Prostate gland (tissue), 2 donors: ENCODE measurements at regions not wholly inside any gene's neighbourhood (a gene's known extent, or its start where the extent isn't known, plus 50 kb on each side); places are given as distances from the start of the nearest gene placed in this dataset.

ENCODE experiments used
- DNase-seq: peaks from one replicate; pipeline ENCODE4 v3.0.0-alpha.2; 2019; ENCODE audit warnings: low spot score
- H3K27ac ChIP-seq, 2 donors: fragments of 200-600 bp; sonication (generic); 2 replicates each; pipeline ENCODE4 v1.5.1; 2017 to 2019
- H3K27me3 ChIP-seq: fragments of 200-600 bp; sonication (generic); replicated peaks from 2 replicates; pipeline ENCODE4 v1.5.1; 2019; ENCODE audit not compliant: insufficient read depth
- H3K36me3 ChIP-seq, 2 donors: fragments of 200-600 bp; sonication (generic); 1 replicate in 1 of 2; 2 replicates in 1 of 2; pipeline versions ENCODE4 v1.5.1 to v1.8.1; 2017 to 2019
- H3K4me1 ChIP-seq: fragments of 200-600 bp; sonication (generic); replicated peaks from 2 replicates; pipeline ENCODE4 v1.5.1; 2019
- H3K4me3 ChIP-seq, 2 donors: fragments of 200-600 bp; sonication (generic); 2 replicates each; pipeline ENCODE4 v1.5.1; 2017 to 2019
- H3K9me3 ChIP-seq: fragments of 200-600 bp; sonication (generic); 2 replicates; pipeline ENCODE4 v1.5.1; 2017
- CTCF ChIP-seq, 4 experiments: fragments of 200-600 bp in 2 of 4; fragments of 450-650 bp in 2 of 4; sonication (generic) in 2 of 4; IDR thresholded peaks; 1 replicate in 3 of 4; 2 replicates in 1 of 4; pipeline ENCODE4 v1.5.1; 2016 to 2019; ENCODE audit warnings: antibody characterized with exemption in 4 of 4, mild to moderate bottlenecking in 2 of 4, moderate library complexity in 2 of 4
- POLR2A ChIP-seq: fragments of 450-650 bp; IDR thresholded peaks from one replicate; pipeline ENCODE4 v1.6.1; 2016; ENCODE audit warnings: antibody characterized with exemption, mild to moderate bottlenecking
- POLR2AphosphoS5 ChIP-seq: sonication (generic); formaldehyde crosslinking; IDR thresholded peaks from one replicate; pipeline ENCODE4 v1.6.1; 2017; ENCODE audit warnings: antibody characterized with exemption
- WGBS: methylation state at CpG from one replicate; pipeline ENCODE4 v1.1.5; 2018; 5-methylcytosine and 5-hydroxymethylcytosine counted together
- intact Hi-C: fragments of 100-400 bp; cut with DNase I; formaldehyde crosslinking; loops from one replicate; pipeline ENCODE4 v1.14.2; 2022

DNA sequence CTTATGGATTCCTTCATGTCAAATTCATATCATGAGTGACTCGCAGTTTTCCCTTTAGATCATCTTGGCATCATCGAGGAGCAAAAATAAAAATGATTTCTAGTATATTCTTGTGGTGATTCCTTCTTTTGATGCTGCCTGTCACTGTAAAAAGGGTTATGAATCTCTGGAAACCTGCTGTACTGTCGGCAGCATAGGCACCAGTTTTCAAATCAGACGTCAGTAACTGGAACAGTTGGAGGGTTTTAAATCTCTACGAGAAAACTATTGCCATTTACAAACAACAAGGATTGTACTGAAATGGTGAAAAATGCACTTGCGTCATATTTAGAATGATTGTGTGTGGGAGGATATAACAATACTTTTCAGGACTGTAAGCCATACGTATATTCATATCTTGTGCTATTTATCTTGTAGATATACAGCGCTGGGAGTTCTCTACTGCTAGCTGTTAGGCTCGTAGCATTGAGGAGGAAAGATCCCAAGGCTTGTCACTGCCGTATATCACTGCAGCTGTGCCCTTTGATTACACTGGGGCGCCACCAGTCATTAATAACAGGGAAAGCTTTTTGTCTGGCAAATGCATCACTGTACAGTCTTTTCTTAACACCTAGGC is 320.7 kb downstream of the MTX2 start:
- Histone ChIP-seq H3K4me1 (no peaks in the 10 kb centered on the region), H3K27ac (no peak overlapping the region), H3K36me3 (no peaks in the 10 kb centered on the region), H3K4me3 (no peak overlapping the region), H3K9me3 (no peaks in the 10 kb centered on the region), H3K27me3 (no peaks in the 10 kb centered on the region)
- intact Hi-C loops: no loop called here
- no peak for TF ChIP-seq POLR2A
- WGBS: 67% methylated on average over 11 of the region's 11 CpGs
- DNase-seq: no peak

GRCh38 chr2:176592216-176592615 is 323.0 kb downstream of the MTX2 start:
- Histone ChIP-seq H3K4me1 (no peaks in the 10 kb centered on the region), H3K27ac (no peak overlapping the region), H3K27me3 (no peaks in the 10 kb centered on the region), H3K4me3 (no peak overlapping the region), H3K36me3 (no peaks in the 10 kb centered on the region), H3K9me3 (no peaks in the 10 kb centered on the region)
- no peak for DNase-seq
- intact Hi-C loops: no loop called here
- TF ChIP-seq CTCF (IDR thresholded peaks at IDR 0.05): no peak
- no peak for TF ChIP-seq POLR2AphosphoS5
- TF ChIP-seq POLR2A: no peak
- 92% methylated on average over 6 of the region's 6 CpGs for WGBS

- H3K27me3 ChIP-seq: no peaks in the 10 kb centered on the region
- no peak overlapping the region for H3K4me3 ChIP-seq
- intact Hi-C loops: no loop called here
- H3K36me3 ChIP-seq: no peaks in the 10 kb centered on the region
- TF ChIP-seq CTCF (IDR thresholded peaks at IDR 0.05): no peak
- no peak for TF ChIP-seq POLR2A
- no peak for TF ChIP-seq POLR2AphosphoS5
- no peaks in the 10 kb centered on the region for H3K9me3 ChIP-seq
- H3K4me1 ChIP-seq: no peaks in the 10 kb centered on the region
- 33% methylated on average over 3 of the region's 3 CpGs for WGBS
- H3K27ac ChIP-seq: no peak overlapping the region
- no peak for DNase-seq
Measured at GRCh38 chr2:176595986-176596385, 326.7 kb downstream of the MTX2 start.

DNA sequence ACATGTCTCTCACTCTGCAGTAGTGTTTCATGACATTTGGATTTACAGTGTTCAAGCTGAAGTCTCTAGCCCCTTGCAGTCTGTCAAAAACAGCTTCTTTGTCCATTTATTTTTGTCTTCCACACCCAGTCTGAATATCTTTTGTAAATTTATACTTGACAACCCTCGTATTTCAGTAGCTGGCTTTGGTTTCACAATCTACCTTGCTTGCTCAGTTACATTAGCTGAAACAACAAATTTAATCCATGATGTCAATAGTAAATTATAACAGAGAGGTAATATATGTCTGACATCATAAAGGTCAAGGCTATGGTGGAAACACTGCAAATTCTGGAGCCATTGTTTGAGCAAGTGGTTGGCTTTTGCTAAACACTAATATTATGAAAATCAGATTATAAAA is 328.7 kb downstream of the MTX2 start:
- DNase-seq: no peak
- 45% methylated on average over 1 of the region's 1 CpG for WGBS
- no peaks in the 10 kb centered on the region for H3K4me1 ChIP-seq
- H3K36me3 ChIP-seq: no peaks in the 10 kb centered on the region
- no peaks in the 10 kb centered on the region for H3K9me3 ChIP-seq
- H3K27me3 ChIP-seq: no peaks in the 10 kb centered on the region
- TF ChIP-seq POLR2A (no peak), CTCF (IDR thresholded peaks at IDR 0.05) (no peak), POLR2AphosphoS5 (no peak)
- intact Hi-C loops: no loop called here
- H3K27ac ChIP-seq: no peak overlapping the region
- H3K4me3 ChIP-seq: no peak overlapping the region

DNA sequence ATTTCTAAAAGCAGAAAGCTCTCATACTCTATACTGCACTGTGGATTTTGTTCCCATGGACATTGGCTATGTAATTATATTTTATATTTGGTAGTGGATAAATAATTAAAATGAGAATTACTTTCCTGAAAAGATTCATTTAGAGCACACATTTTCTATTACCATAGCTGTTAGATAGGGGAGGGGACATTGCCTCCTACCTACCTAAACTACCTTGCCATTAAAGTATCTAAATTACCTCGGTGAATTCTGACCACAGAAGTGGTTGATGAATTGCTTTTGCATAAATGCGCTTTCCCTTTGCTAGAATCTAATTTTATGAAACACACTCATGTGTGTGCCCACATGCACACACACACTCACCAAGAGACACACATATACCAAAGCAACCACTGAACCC is 329.1 kb downstream of the MTX2 start:
- H3K4me3 ChIP-seq: no peak overlapping the region
- 83% methylated on average over 2 of the region's 2 CpGs for WGBS
- no peaks in the 10 kb centered on the region for H3K27me3 ChIP-seq
- no peaks in the 10 kb centered on the region for H3K9me3 ChIP-seq
- H3K4me1 ChIP-seq: no peaks in the 10 kb centered on the region
- TF ChIP-seq POLR2A (no peak), CTCF (IDR thresholded peaks at IDR 0.05) (no peak), POLR2AphosphoS5 (no peak)
- H3K27ac ChIP-seq: no peak overlapping the region
- H3K36me3 ChIP-seq: no peaks in the 10 kb centered on the region
- intact Hi-C loops: no loop called here
- no peak for DNase-seq
